ENCODE measurements at regions not wholly inside any gene's neighbourhood (a gene's known extent, or its start where the extent isn't known, plus 50 kb on each side); places are given as distances from the start of the nearest gene placed in this dataset.

DNA sequence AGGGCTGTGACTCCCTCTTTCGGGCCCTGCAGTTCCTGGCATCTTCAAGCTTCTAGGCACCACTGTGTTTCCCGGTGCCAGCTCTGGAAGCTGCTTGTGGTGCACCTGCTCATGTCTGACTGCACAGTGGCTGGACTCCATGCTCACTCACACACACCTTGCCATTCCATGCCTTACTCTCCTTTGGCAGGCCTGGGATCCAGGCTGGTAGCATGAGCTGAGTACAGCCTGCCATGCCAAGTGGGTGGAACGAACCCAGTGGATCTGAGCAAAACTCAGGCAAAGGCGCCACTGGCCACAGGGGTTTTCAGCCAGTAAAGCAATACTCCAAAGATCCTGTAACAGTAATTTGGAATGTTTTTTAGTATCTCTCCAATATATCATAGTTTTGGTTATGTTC is 902.7 kb upstream of the USP15 start:
- no peak for DNase-seq
- ATAC-seq, result no peak
- intact Hi-C loops (cut with micrococcal nuclease), result no loop called here

DNA sequence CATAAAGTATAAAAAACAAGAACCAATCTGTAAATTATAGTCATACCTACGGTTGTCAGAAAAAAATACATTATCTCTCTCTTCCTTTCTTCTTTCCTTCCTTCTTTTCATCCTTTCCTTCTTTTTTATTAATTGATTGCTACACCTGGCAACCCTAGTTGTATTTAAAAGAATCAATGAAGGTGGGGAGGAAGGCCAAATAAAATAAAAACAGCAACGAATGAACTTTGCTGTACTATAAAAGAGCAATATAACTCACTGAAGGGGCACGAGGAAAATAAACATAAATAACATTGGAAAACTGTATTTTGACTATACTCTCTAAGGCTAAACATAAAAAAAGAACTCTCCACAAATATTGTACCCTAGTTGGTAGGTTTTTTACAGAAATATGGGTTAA is 898.2 kb upstream of the USP15 start:
- intact Hi-C loops (cut with micrococcal nuclease), result no loop called here
- ATAC-seq, result no peak

DNA sequence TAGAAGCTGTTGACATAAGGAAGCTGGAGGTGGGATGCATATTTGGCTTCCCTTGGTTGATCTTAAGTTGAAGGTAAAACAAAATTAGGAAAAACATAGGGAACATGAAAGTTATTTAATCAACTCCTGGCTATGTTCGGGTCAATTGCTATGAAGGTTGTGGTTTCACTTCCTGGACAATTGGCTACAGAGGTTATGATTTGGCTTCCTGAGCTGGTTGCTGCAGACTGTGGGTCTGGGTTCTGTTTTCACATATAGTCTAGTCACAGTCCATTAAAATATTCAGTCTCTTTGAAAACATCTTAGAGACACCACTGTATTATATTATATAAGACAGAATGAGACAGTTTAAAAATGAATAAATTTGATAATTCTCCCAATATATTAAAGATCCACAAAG is 895.2 kb upstream of the USP15 start:
- DNase-seq (no peak), ATAC-seq (no peak)
- intact Hi-C loops (cut with micrococcal nuclease), result no loop called here

More for the DNA sequence above, 898.2 kb upstream of the USP15 start:
- DNase-seq, result no peak

DNA sequence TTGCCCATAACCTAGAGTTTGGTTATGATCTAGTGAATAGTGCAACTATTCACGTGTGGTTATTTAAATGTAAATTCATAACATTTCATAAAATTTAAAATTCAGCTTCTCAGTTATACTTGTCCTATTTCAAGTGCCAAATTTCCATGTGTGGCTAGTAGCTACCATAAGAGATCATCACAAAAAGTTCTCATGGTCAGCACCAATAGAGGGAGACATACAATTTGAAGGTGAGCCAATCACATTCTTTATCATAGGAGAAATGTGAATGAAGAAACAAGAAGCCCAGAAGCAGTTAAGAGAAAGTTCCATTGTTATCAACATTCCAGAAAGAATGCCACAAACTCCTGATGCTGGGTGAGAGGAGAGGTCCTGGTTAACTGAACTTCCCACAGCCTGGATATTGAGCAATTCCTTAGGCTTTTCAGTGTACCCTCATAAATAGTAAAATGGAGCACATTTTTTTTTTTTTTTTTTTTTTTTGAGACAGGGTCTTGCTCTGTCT is 892.9 kb upstream of the USP15 start:
- intact Hi-C loops (cut with micrococcal nuclease), result no loop called here
- DNase-seq (no peak), ATAC-seq (no peak)

DNA sequence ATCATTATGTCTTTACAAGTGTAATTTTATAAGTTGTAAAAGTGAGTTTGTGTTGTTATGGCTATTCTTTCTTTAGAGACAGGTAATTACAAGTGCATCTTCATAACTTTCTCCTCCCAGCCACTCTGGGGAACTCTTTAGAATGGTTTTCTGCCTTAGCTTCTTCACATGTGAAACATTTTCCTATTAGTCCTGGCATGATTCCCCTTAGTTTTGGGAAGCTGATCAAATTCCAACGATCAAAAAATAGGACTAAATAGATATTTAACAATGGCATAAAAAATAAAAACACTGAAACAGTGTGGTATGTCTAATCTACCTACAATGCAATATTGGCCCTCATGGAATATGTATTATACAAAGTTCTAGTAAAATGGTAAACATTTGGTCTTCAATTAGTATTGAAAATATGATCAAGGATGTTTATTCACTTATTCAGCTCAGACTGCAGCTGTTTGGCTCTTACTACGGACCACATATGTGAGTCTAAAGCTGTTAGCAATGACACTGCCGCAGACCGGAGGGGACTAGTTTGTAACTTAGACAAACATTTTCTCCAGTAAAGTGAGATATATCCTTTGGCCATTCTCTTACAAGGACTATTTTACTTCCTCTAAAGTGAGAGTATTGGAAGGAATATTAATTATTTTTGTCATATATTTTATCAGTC is 890.8 kb upstream of the USP15 start:
- ATAC-seq, result no peak
- intact Hi-C loops (cut with micrococcal nuclease), result no loop called here

DNA sequence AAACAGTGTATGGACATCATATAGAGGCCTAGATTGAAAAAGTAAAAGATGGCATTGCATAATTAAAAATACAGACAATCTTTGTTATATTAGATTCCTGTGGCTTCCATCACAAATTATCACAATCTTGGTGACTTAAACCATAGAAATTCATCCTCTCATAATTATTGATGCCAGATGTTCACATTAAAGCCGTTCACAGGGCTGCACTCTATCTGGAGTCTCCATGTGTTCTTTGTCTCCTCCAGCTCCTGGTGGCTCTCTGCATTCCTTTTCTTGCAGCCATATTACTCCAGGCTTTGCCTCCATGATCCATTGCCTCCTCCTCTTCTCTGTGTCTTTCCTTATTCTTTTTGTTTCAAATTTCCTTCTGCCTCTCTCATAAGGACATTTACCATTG is 875.7 kb upstream of the USP15 start:
- ATAC-seq, result no peak

More for the DNA sequence above, 890.8 kb upstream of the USP15 start:
- no peak for DNase-seq

DNA sequence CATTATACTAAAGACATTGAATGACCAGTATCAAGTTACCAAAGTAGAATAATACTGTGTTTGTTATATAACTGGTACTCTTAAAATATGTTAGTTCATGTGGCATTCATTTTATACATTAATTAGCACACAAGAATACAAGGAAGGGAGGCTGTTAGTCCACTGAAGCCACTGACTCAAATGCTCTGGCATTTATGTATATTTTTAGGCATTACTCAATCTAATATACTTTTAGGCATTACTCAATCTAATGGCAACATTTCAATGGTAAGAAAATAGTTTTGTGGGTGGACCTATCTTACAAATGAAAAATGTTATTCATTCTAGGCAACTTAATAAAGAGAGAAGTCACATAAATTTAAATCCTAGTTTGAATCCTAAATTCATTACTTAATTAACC is 874.4 kb upstream of the USP15 start:
- ATAC-seq, result no peak
- intact Hi-C loops (cut with micrococcal nuclease), result no loop called here

More for the DNA sequence above, 875.7 kb upstream of the USP15 start:
- intact Hi-C loops (cut with micrococcal nuclease), result no loop called here
- DNase-seq, result no peak

DNA sequence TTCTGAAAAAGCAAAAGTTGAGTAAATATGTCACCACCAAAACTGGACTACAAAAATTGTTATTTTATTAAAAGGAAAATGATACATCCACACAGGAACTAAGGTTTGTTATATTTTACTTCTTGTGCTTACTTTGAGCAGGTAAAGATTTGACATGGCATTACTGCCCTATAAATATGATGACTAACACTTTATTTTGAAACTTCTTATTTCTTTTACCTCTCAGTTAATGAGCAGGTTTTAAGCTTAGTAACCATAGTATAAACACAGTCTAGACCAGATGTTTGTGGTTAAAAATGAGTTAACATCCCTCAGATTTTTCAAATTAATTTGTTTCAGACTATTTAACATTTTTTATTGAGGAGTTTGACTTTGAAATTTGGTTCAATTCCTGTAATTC is 862.5 kb upstream of the USP15 start:
- ATAC-seq, result no peak

More for the DNA sequence above, 874.4 kb upstream of the USP15 start:
- no peak for DNase-seq

DNA sequence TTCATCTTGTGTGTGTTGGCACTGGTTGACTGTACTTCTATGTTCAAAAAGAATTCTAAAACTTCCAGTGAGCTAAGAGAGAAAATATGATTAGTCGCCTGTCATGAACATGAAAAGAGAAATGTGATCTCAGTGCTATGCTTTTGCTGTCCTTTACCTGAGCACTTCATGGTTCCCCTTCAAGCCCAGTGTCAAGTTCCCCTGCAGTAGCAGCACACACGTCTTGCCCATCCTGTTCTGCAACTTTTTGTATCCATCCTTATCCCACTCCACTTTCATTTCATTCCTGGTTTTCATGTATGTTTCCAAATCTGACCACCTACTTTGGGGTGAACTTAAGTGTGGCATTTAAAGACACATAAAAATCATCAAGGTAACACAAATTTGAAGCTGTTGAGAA is 848.0 kb upstream of the USP15 start:
- ATAC-seq (no peak), DNase-seq (no peak)
- intact Hi-C loops (cut with micrococcal nuclease), result no loop called here

More for the DNA sequence above, 862.5 kb upstream of the USP15 start:
- intact Hi-C loops (cut with micrococcal nuclease), result no loop called here
- DNase-seq, result no peak

DNA sequence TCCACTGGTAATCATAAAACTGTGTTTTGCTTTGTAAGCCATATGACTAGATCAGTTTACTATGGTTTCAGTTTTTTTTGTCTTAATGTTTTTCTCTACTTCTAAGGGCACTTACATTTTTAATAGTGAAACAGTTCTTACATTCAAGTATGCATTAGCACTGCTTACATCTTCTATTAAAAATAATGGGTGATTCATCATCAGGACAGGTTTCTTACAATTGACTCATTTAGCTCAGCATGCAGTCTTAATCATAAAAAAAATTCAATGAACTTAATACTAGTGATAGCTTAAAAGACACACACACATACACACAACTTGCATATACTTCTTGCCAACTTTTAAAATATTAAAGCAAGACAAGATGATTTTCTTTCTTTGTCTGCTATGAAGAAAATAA is 845.7 kb upstream of the USP15 start:
- no peak for DNase-seq
- intact Hi-C loops (cut with micrococcal nuclease), result no loop called here
- ATAC-seq, result no peak

DNA sequence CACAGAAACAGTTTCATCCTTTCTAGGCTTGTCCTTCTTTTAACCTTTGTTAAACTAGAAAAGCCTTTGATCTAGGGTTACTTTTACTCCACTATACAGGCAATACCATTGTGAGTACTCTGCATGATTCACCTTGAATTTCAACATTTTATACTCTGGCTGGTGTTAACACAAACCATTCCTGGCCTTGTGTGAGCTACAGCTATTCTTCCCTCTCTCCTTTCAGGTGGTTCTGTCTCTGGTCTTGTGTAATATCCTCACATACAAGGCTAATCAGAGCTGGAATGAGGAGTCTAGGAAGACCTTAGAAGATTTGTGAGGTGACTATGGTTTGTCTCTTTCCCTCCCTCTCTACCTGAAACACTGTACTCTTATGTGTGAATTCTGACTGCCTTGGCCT is 837.4 kb upstream of the USP15 start:
- intact Hi-C loops (cut with micrococcal nuclease), result no loop called here
- no peak for DNase-seq
- ATAC-seq, result no peak

DNA sequence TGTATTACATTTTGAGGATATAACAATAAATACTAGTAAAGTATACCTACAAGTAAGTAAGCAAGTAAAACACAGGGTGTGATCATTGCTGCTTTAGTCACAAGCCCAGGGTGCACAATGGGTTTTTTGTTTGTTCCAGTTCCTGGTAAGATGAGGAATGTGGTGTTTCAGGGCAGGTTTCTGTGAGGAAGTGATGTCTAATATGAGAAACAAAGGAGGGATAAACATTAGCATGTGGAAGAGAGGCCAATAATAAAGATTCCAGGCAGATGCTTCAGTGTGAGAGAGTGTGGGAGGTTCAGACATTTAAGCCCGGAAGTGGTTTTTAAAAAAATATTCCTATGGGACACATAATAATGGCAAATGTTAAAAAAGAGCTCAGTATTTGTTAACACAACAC is 808.1 kb upstream of the USP15 start:
- ATAC-seq (no peak), DNase-seq (no peak)
- intact Hi-C loops (cut with micrococcal nuclease), result no loop called here

DNA sequence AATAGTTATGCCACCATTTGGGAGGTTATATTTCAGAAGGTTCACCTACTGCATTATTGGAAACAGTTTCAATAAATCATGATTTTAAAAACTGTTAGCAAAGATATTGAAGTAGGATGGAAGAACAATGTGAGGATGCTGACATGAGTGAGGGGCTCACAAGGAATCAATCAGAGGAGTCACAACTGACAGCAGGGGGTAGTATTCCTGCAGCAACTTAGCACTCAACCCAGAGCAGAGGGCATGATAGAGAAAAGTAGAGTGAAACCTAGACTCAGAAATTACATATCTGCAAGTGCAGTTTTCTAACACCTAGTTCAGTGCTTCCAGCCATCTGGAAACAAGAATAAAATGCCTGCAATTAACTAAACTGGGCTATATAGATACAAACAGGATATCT is 772.5 kb upstream of the USP15 start:
- ATAC-seq (no peak), DNase-seq (no peak)
- intact Hi-C loops (cut with micrococcal nuclease), result no loop called here

DNA sequence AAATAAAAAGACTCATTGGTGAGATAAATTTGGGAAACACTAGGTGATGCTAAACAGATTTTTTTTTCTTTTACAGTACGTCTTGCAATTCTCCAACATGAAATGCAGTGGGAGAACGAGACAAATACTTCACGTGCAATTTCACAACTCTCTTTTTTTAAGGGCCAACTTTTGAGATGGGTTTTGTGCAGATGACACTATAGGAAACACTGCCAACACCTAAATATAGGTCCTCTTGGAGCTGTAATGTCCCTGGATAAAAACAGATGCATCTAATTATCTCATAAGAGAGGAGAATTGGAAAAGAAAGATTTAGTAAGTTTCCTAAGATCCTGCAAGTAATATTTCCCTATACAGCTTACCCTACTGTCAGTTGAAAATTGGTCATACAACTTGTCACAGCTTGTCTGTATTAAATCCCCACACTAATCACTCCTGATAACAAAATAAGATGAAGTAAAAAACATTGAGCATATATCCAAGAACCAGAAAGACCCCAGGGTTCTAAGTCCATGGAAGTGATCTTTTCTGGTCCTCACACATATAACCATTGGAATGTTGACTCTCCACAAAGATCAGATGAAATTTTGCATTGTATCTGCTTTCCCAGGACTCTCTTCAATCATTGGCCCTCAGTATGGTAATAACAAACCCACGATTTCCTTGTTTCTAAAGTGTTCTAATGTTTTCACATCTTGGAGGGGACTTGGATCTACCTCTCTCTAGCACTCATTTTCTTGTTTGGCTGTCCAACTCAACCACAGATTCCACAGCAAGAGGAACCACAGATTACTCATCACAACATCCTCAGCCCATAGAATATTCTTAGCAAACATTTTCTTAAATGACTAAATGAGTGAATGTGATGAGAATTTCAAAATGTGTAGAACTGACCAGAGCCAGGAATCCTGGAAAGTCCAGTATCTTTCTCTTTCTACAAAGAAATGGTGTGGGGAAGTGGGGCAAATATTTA is 769.4 kb upstream of the USP15 start:
- intact Hi-C loops (cut with micrococcal nuclease), result no loop called here
- DNase-seq (no peak), ATAC-seq (no peak)

DNA sequence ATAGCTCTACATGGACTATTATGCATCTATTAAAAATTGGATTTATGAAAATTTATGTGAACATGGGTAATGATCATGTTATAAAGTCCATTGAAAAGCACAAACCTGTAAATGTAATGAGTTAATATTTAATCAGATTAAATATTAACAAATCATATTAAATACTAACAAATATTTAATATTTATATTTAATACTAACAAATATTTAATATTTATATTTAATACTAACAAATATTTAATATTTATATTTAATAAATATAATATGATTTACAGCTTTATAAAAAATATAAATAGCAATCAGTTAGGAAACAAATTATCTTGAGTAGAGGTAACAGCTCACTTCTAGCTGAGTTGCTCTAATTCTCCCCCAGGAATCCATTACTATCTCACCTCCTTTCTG is 758.0 kb upstream of the USP15 start:
- ATAC-seq (no peak), DNase-seq (no peak)
- intact Hi-C loops (cut with micrococcal nuclease), result no loop called here

DNA sequence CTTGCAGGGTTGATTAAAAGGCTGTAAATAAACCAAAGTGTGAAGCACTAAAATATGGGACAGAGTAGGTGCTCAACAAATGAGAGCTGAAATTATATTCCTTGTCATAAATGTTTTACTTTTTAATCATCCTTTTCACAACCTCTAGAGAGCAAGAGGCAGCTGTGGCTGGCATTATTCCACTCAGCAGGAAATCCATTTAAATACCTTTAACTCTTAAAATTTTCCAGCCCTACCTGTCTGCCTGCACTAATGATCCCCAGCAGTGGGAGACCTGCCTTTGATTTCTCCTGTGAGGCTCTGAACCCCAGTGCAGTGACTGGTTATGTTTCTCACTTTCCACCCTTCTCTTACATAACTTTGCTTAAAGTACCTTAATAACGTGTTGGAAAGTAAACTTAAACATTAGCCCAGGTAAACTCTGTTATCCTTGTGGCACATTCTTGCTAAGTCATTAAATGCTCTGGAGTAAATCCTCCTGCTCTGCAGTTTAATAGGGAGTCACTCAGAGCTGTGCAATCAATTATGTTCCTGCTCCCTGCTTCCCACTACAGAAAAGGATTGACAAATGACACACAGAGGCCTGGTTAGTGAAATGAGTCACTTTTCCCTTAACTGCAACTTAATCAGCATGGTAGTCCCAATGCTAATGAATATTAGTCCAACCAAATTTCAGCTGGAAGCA is 755.7 kb upstream of the USP15 start:
- no peak for ATAC-seq
- intact Hi-C loops (cut with micrococcal nuclease), result no loop called here
- no peak for DNase-seq

DNA sequence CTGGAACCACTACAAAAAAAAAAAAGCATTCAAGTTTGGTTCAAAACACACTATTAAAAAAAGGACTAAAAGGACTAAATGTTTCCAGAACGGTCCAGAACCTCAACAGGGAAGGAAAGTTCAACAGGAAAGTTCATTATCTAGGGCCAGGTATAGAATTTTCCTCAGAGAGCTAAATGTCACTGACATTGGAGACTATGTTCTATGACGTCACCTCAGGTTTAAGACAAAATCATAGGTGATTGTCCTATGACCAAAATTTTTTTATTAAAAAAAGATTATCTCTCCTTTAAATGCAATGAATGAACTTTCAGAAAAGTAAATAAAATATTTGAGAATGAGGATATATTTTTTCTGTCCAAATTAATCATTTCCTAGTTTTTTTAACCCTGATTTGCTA is 746.7 kb upstream of the USP15 start:
- DNase-seq (no peak), ATAC-seq (no peak)
- intact Hi-C loops (cut with micrococcal nuclease), result no loop called here

DNA sequence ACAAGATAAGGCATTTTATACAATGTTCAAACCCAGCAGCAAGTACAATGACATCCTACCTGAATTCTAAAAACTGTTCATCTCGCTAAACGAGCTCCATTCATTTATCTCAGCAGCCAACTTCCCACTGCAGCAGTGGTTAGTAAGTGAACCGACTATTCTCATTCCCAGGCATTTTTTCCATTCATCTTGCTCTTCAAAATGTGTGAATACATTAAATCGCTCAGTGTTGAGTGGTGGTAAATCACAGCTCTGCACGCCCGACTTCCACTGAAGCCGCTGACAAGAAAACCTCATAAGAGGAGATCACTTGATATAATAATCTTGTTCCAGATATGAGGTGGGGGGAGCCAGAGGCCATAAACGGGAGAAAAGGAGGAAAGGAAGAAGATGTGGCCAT is 746.2 kb upstream of the USP15 start:
- DNase-seq (no peak), ATAC-seq (no peak)
- intact Hi-C loops (cut with micrococcal nuclease), result no loop called here

DNA sequence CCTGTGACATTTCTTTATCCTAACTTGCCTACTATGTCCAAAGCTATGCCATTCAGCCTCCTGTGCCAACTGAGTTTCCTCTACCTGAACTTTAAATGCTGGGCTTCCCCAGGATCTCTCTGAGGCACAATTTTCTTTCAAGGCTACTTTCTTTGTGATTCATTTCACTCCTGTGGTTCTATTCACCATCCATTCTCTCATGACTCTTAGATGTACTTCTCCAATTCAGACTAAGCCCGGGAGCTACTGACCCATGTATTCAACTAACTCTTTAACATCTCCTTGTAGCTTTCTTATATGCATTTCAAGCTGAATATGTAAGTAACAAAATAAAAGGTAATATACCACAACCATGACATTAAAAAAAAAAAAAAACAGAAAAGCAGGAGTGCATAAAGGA is 738.9 kb upstream of the USP15 start:
- ATAC-seq (no peak), DNase-seq (no peak)
- intact Hi-C loops (cut with micrococcal nuclease), result no loop called here

Data from left ventricle myocardium superior (tissue), 1 donor.